Neural progenitor cell (in vitro differentiated cells): ENCODE measurements at regions not wholly inside any gene's neighbourhood (a gene's known extent, or its start where the extent isn't known, plus 50 kb on each side); places are given as distances from the start of the nearest gene placed in this dataset.

Experiments
- DNase-seq: peaks from one replicate; pipeline ENCODE4 v3.0.0-alpha.2; 2016; ENCODE audit warnings: low spot score
- H2AFZ ChIP-seq: fragments of 200-600 bp; sonication (generic); replicated peaks from 2 replicates; pipeline ENCODE4 v1.6.1; 2016; ENCODE audit warnings: antibody characterized with exemption
- H3F3A ChIP-seq: fragments of 200-600 bp; sonication (generic); 2 replicates; pipeline ENCODE4 v1.6.1; 2016; ENCODE audit warnings: antibody characterized with exemption, low read depth
- H3K27ac ChIP-seq: fragments of 200-600 bp; sonication (generic); 2 replicates; pipeline ENCODE4 v1.5.1; 2016; ENCODE audit warnings: mild to moderate bottlenecking
- H3K27me3 ChIP-seq: fragments of 200-600 bp; sonication (generic); 2 replicates; pipeline ENCODE4 v1.6.1; 2016; ENCODE audit warnings: mild to moderate bottlenecking, moderate library complexity
- H3K36me3 ChIP-seq: fragments of 200-600 bp; sonication (generic); 2 replicates; pipeline ENCODE4 v1.5.1; 2016
- H3K4me1 ChIP-seq: fragments of 200-600 bp; sonication (generic); 2 replicates; pipeline ENCODE4 v1.6.1; 2016; ENCODE audit warnings: mixed run types
- H3K4me2 ChIP-seq: fragments of 200-600 bp; sonication (generic); 2 replicates; pipeline ENCODE4 v1.6.1; 2016
- H3K4me3 ChIP-seq: fragments of 200-600 bp; sonication (generic); 2 replicates; pipeline ENCODE4 v1.5.1; 2016
- H3K79me2 ChIP-seq: fragments of 200-600 bp; sonication (generic); 2 replicates; pipeline ENCODE4 v1.6.1; 2016; ENCODE audit warnings: low read depth
- H3K9ac ChIP-seq: fragments of 200-600 bp; sonication (generic); 2 replicates; pipeline ENCODE4 v1.6.1; 2016
- H3K9me3 ChIP-seq: fragments of 200-600 bp; sonication (generic); 2 replicates; pipeline ENCODE4 v1.5.1; 2016; ENCODE audit warnings: low read depth
- H4K20me1 ChIP-seq: fragments of 200-600 bp; sonication (generic); 2 replicates; pipeline ENCODE4 v1.6.1; 2016; ENCODE audit warnings: low read depth
- H3K27ac Mint-ChIP-seq: 3 replicates; pipeline ENCODE4 v1.8.0; 2021; ENCODE audit warnings: mixed read lengths
- H3K27me3 Mint-ChIP-seq: 2 replicates; pipeline ENCODE4 v1.8.0; 2022; ENCODE audit warnings: low read depth, mild to moderate bottlenecking, inconsistent platforms, moderate library complexity, mixed read lengths; ENCODE audit not compliant: insufficient read depth
- H3K36me3 Mint-ChIP-seq: 3 replicates; pipeline ENCODE4 v1.8.0; 2021; ENCODE audit warnings: mixed read lengths
- H3K4me1 Mint-ChIP-seq: 3 replicates; pipeline ENCODE4 v1.8.0; 2021; ENCODE audit warnings: mixed read lengths
- H3K4me3 Mint-ChIP-seq: 3 replicates; pipeline ENCODE4 v1.8.0; 2021; ENCODE audit warnings: mild to moderate bottlenecking, moderate library complexity, mixed read lengths
- H3K9me3 Mint-ChIP-seq: 3 replicates; pipeline ENCODE4 v1.8.0; 2020; ENCODE audit warnings: mixed read lengths
- EZH2 ChIP-seq: fragments of 200-600 bp; sonication (generic); IDR thresholded peaks from 2 replicates; pipeline ENCODE4 v1.6.1; 2017; ENCODE audit warnings: antibody characterized with exemption, mild to moderate bottlenecking, moderate library complexity
- EZH2phosphoT487 ChIP-seq: fragments of 200-600 bp; sonication (generic); IDR thresholded peaks from 2 replicates; pipeline ENCODE4 v1.6.1; 2017; ENCODE audit warnings: antibody characterized with exemption
- TF ChIP-seq, protein P1 (sequence below): fragments of 200-600 bp; sonication (generic); IDR thresholded peaks from 2 replicates; pipeline ENCODE4 v1.5.1; 2017; ENCODE audit warnings: antibody characterized with exemption, mild to moderate bottlenecking

DNA sequence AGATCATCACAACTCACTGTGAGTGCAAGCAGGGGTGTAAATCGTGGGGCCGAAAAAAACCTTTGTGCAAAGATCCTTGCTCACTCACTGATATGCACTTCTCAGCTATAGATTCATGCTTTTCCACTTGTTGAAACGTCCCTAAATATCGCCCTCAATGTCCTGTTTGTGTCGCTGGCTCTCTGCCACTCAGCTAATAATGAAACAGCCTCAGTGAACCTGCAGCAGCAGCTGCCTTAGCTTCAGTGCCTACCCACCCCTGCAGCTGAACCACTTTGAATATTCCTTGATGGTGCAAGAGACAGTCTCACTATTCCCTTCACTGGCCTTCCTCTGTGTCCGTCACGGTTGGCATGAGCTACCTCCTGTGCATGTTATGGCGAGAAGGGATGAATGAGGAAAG is 128.9 kb upstream of the NAA20 start:
- H3K4me3 Mint-ChIP-seq, result no peak overlapping the region
- no peaks in the 10 kb centered on the region for H3K27me3 ChIP-seq
- H3K79me2 ChIP-seq, result no peaks in the 10 kb centered on the region
- H3K27me3 Mint-ChIP-seq, result no peaks in the 10 kb centered on the region
- peaks cover 13% of the 10 kb centered on the region for H3K4me1 Mint-ChIP-seq
- H3K4me1 ChIP-seq, result peaks cover 7% of the 10 kb centered on the region
- H4K20me1 ChIP-seq, result no peaks in the 10 kb centered on the region
- peaks cover 19% of the 10 kb centered on the region for H3K36me3 Mint-ChIP-seq
- no peak overlapping the region for H3K9ac ChIP-seq
- no peak overlapping the region for H3K4me2 ChIP-seq
- H3K27ac ChIP-seq, result no peak overlapping the region
- DNase-seq, result no peak
- no peaks in the 10 kb centered on the region for H3F3A ChIP-seq
- H3K27ac Mint-ChIP-seq, result peak overlapping the region; percentile 87
- H3K9me3 Mint-ChIP-seq, result no peaks in the 10 kb centered on the region
- TF ChIP-seq, protein P1, sequence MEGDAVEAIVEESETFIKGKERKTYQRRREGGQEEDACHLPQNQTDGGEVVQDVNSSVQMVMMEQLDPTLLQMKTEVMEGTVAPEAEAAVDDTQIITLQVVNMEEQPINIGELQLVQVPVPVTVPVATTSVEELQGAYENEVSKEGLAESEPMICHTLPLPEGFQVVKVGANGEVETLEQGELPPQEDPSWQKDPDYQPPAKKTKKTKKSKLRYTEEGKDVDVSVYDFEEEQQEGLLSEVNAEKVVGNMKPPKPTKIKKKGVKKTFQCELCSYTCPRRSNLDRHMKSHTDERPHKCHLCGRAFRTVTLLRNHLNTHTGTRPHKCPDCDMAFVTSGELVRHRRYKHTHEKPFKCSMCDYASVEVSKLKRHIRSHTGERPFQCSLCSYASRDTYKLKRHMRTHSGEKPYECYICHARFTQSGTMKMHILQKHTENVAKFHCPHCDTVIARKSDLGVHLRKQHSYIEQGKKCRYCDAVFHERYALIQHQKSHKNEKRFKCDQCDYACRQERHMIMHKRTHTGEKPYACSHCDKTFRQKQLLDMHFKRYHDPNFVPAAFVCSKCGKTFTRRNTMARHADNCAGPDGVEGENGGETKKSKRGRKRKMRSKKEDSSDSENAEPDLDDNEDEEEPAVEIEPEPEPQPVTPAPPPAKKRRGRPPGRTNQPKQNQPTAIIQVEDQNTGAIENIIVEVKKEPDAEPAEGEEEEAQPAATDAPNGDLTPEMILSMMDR, result no peak
- TF ChIP-seq EZH2, result no peak
- no peak for TF ChIP-seq EZH2phosphoT487
- H3K36me3 ChIP-seq, result no peaks in the 10 kb centered on the region
- H3K9me3 ChIP-seq, result no peaks in the 10 kb centered on the region
- H3K4me3 ChIP-seq, result no peak overlapping the region
- no peak overlapping the region for H2AFZ ChIP-seq

DNA sequence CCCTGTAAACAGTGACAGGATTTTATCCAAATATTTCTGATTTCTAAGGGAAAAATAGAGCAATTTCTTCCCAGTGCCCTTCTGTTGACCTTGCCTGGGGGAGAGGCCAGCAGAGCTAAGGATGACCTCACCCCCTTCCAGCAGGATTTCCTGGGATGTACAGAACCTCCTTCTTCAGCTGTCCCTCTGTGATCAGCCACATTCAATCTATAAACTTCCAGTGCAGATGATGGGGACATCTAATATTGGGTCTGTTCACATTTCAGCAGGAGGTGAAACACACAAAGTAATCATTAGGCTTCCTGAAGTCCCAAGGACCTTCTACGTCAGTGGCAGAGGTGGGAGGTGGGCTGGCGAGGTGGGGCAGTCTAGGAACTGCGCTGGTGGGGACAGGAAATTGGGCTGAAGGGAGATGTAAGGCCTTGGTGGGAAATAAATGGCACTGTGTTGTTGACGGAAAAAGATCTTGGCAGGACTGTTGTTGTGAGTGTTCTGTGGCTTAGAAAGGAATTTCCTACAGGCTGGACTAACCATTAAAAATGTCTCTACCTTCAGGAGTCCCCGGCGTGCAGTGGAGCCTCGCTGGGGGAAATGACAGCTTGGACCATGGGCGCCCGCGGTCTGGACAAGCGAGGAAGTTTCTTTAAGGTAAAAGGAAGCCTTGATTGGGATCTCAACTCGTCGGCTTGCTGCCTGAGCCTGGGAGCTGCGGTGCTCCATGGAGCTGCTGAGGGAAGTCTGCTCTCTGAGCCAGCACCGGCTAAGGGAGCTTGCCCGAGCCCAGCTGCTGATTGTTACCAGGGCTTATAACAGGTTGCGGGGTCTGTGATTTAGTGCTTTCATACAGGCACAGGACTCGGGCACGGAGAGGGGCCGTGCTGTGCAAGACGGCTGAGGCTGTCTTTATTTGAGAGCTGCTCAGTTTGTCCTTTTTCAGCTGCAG is 127.9 kb upstream of the NAA20 start:
- H4K20me1 ChIP-seq, result no peaks in the 10 kb centered on the region
- H3K36me3 ChIP-seq, result no peaks in the 10 kb centered on the region
- no peaks in the 10 kb centered on the region for H3F3A ChIP-seq
- H3K4me1 Mint-ChIP-seq, result peaks cover 13% of the 10 kb centered on the region
- H3K4me3 Mint-ChIP-seq, result no peak overlapping the region
- H3K4me2 ChIP-seq, result no peak overlapping the region
- no peaks in the 10 kb centered on the region for H3K79me2 ChIP-seq
- H3K4me1 ChIP-seq, result peaks cover 7% of the 10 kb centered on the region
- TF ChIP-seq EZH2, result no peak
- no peak for TF ChIP-seq EZH2phosphoT487
- TF ChIP-seq, protein P1, result no peak
- no peaks in the 10 kb centered on the region for H3K9me3 Mint-ChIP-seq
- no peak overlapping the region for H3K9ac ChIP-seq
- H3K4me3 ChIP-seq, result no peak overlapping the region
- DNase-seq, result no peak
- no peak overlapping the region for H3K27ac ChIP-seq
- no peaks in the 10 kb centered on the region for H3K9me3 ChIP-seq
- H2AFZ ChIP-seq, result no peak overlapping the region
- H3K27ac Mint-ChIP-seq, result peak overlapping the region; percentile 68
- no peaks in the 10 kb centered on the region for H3K27me3 ChIP-seq
- H3K27me3 Mint-ChIP-seq, result no peaks in the 10 kb centered on the region
- H3K36me3 Mint-ChIP-seq, result peaks cover 23% of the 10 kb centered on the region

GRCh38 chr20:19890445-19891051 is 126.6 kb upstream of the NAA20 start:
- no peak for DNase-seq
- Histone ChIP-seq H3F3A (no peaks in the 10 kb centered on the region), H3K36me3 (no peaks in the 10 kb centered on the region), H3K79me2 (no peaks in the 10 kb centered on the region), H4K20me1 (no peaks in the 10 kb centered on the region), H2AFZ (no peak overlapping the region), H3K4me1 (peaks cover 7% of the 10 kb centered on the region), H3K9me3 (no peaks in the 10 kb centered on the region), H3K27me3 (no peaks in the 10 kb centered on the region), H3K4me2 (no peak overlapping the region), H3K27ac (no peak overlapping the region), H3K9ac (no peak overlapping the region), H3K4me3 (no peak overlapping the region)
- H3K27me3 Mint-ChIP-seq, result no peaks in the 10 kb centered on the region
- TF ChIP-seq EZH2, result no peak
- no peak for TF ChIP-seq EZH2phosphoT487
- TF ChIP-seq, protein P1, result no peak
- no peak overlapping the region for H3K27ac Mint-ChIP-seq
- no peaks in the 10 kb centered on the region for H3K9me3 Mint-ChIP-seq
- H3K4me3 Mint-ChIP-seq, result no peak overlapping the region
- H3K36me3 Mint-ChIP-seq, result peaks cover 26% of the 10 kb centered on the region
- peaks cover 13% of the 10 kb centered on the region for H3K4me1 Mint-ChIP-seq
